ENCODE measurements at regions not wholly inside any gene's neighbourhood (a gene's known extent, or its start where the extent isn't known, plus 50 kb on each side); places are given as distances from the start of the nearest gene placed in this dataset.
"Not testable (repeated sequence)": the region's sequence is repeated elsewhere in the genome, so short reads cannot be mapped to it uniquely, and the experiment has no call there.

GRCh38 chr12:31813305-31813704 lies 84.5 kb upstream of the AMN1 start:
- no peak for TF ChIP-seq CTCF (IDR thresholded peaks at IDR 0.05)
- H3K9me3 ChIP-seq: no peaks in the 10 kb centered on the region
- ATAC-seq (no peak), DNase-seq (no peak)
- H3K27ac ChIP-seq: no peak overlapping the region
- intact Hi-C loops (cut with DNase I): no loop called here
- no peaks in the 10 kb centered on the region for H3K27me3 ChIP-seq
- no peak overlapping the region for H3K4me3 ChIP-seq
- H3K4me1 ChIP-seq: peaks cover 0 to 3% of the 10 kb centered on the region in 2 donors
- no peaks in the 10 kb centered on the region for H3K36me3 ChIP-seq

DNA sequence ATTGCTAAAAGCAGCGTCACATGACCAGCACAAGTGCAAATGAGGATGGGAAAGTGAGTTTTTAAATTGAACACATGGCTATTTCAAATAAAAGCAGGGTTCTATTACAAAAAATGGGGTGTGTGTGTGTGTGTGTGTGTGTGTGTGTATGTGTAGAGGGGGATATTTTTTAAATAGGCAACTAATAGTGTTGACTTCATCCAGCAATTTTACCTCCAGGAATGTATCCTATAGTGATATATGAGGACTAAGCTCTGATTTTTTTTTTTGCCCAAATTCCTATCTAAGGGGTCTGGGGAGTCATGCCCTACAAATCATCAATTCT lies 78.9 kb upstream of the AMN1 start:
- Histone ChIP-seq H3K27ac (no peak overlapping the region), H3K4me3 (no peak overlapping the region), H3K36me3 (no peaks in the 10 kb centered on the region), H3K27me3 (no peaks in the 10 kb centered on the region), H3K4me1 (peaks cover 0 to 3% of the 10 kb centered on the region in 2 donors), H3K9me3 (no peaks in the 10 kb centered on the region)
- TF ChIP-seq CTCF (IDR thresholded peaks at IDR 0.05): no peak
- intact Hi-C loops (cut with DNase I): no loop called here
- DNase-seq (no peak), ATAC-seq (no peak)

- H3K4me3 ChIP-seq; intact Hi-C loops (cut with DNase I); H3K27ac ChIP-seq; H3K36me3 ChIP-seq; H3K4me1 ChIP-seq; H3K27me3 ChIP-seq; DNase-seq; H3K9me3 ChIP-seq; ATAC-seq: not testable (repeated sequence)
These were observed 78.4 kb upstream of the AMN1 start for GRCh38 chr12:31807081-31807772.

DNA sequence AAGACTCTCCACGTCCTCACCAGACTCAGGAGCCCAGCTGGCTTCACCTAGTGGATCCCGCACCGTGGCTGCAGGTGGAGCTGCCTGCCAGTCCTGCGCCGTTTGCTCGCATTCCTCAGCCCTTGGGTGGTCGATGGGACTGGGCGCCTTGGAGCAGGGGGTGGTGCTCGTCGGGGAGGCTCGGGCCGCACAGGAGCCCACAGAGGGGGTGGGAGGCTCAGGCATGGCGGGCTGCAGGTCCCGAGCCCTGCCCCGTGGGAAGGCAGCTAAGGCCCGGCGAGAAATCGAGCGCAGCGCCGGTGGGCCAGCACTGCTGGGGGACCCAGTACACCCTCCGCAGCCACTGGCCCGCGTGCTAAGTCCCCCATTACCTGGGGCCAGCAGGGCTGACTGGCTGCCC lies 76.9 kb upstream of the AMN1 start:
- H3K36me3 ChIP-seq; H3K27me3 ChIP-seq; ATAC-seq; H3K27ac ChIP-seq; H3K9me3 ChIP-seq; H3K4me1 ChIP-seq; intact Hi-C loops (cut with DNase I); H3K4me3 ChIP-seq; DNase-seq: not testable (repeated sequence)

DNA sequence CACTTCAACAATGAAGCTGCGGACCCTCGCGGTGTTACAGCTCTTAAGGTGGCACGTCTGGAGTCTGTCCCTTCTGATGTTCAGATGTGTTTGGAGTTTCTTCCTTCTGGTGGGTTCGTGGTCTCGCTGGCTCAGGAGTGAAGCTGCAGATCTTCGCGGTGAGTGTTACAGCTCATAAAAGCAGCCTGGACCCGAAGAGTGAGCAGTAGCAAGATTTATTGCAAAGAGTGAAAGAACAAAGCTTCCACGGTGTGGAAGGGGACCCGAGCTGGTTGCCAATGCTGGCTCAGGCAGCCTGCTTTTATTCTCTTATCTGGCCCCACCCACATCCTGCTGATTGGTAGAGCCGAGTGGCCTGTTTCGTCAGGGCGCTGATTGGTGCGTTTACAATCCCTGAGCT lies 75.9 kb upstream of the AMN1 start:
- H3K4me3 ChIP-seq; H3K36me3 ChIP-seq; H3K27ac ChIP-seq; H3K27me3 ChIP-seq; DNase-seq; H3K9me3 ChIP-seq; H3K4me1 ChIP-seq; ATAC-seq; intact Hi-C loops (cut with DNase I): not testable (repeated sequence)

GRCh38 chr12:31804185-31804504 lies 75.3 kb upstream of the AMN1 start:
- no peak overlapping the region for H3K27ac ChIP-seq
- intact Hi-C loops (cut with DNase I): no loop called here
- no peaks in the 10 kb centered on the region for H3K4me1 ChIP-seq
- no peak overlapping the region for H3K4me3 ChIP-seq
- H3K27me3 ChIP-seq: no peaks in the 10 kb centered on the region
- no peak for DNase-seq
- TF ChIP-seq CTCF (IDR thresholded peaks at IDR 0.05): no peak
- H3K36me3 ChIP-seq: no peaks in the 10 kb centered on the region
- no peaks in the 10 kb centered on the region for H3K9me3 ChIP-seq
- no peak for ATAC-seq
